GM23338 (cell line): ENCODE measurements at regions not wholly inside any gene's neighbourhood (a gene's known extent, or its start where the extent isn't known, plus 50 kb on each side); places are given as distances from the start of the nearest gene placed in this dataset.

ENCODE experiments used
- ATAC-seq: fragments of 200-7000 bp; cut with Tn5 transposase; 3 replicates; pipeline ENCODE4 v1.9.1; 2020
- DNase-seq: peaks from one replicate; pipeline ENCODE4 v3.0.0-alpha.2; 2015; ENCODE audit warnings: low spot score
- H2AFZ ChIP-seq: fragments of 200-600 bp; sonication (generic); 2 replicates; pipeline ENCODE4 v1.8.0; 2016; ENCODE audit warnings: antibody characterized with exemption, mild to moderate bottlenecking, moderate library complexity
- H3F3A ChIP-seq: fragments of 200-600 bp; sonication (generic); replicated peaks from 2 replicates; pipeline ENCODE4 v1.8.0; 2017; ENCODE audit warnings: antibody characterized with exemption, mixed run types, low read depth
- H3K27ac ChIP-seq: fragments of 200-600 bp; sonication (generic); 2 replicates; pipeline ENCODE4 v1.6.1; 2016; ENCODE audit warnings: low read depth
- H3K27me3 ChIP-seq: fragments of 200-600 bp; sonication (generic); 2 replicates; pipeline ENCODE4 v1.8.0; 2016; ENCODE audit warnings: mild to moderate bottlenecking, mixed run types, moderate library complexity; ENCODE audit not compliant: insufficient read depth
- H3K36me3 ChIP-seq: fragments of 200-600 bp; sonication (generic); 2 replicates; pipeline ENCODE4 v1.8.0; 2016; ENCODE audit warnings: mild to moderate bottlenecking; ENCODE audit not compliant: insufficient read depth
- H3K4me1 ChIP-seq: fragments of 200-600 bp; sonication (generic); 2 replicates; pipeline ENCODE4 v1.8.0; 2016; ENCODE audit warnings: mild to moderate bottlenecking, moderate library complexity; ENCODE audit not compliant: insufficient read depth
- H3K4me2 ChIP-seq: fragments of 200-600 bp; sonication (generic); 2 replicates; pipeline ENCODE4 v1.7.1; 2017; ENCODE audit warnings: mixed run types
- H3K4me3 ChIP-seq: fragments of 200-600 bp; sonication (generic); 2 replicates; pipeline ENCODE4 v1.6.1; 2016; ENCODE audit warnings: mixed run types
- H3K79me2 ChIP-seq: fragments of 200-600 bp; sonication (generic); replicated peaks from 2 replicates; pipeline ENCODE4 v1.8.0; 2017; ENCODE audit warnings: mild to moderate bottlenecking; ENCODE audit not compliant: insufficient read depth
- H3K9me2 ChIP-seq: fragments of 200-600 bp; sonication (generic); 2 replicates; pipeline ENCODE4 v1.8.0; 2017; ENCODE audit not compliant: insufficient read depth
- H4K20me1 ChIP-seq: fragments of 200-600 bp; sonication (generic); replicated peaks from 2 replicates; pipeline ENCODE4 v1.8.0; 2017; ENCODE audit warnings: mild to moderate bottlenecking; ENCODE audit not compliant: insufficient read depth
- H3K27ac Mint-ChIP-seq: 2 replicates; pipeline ENCODE4 v1.8.0; 2020; ENCODE audit warnings: inconsistent platforms, mild to moderate bottlenecking, moderate library complexity, mixed read lengths
- H3K27me3 Mint-ChIP-seq: 3 replicates; pipeline ENCODE4 v1.8.0; 2022; ENCODE audit warnings: low read depth, mild to moderate bottlenecking, moderate library complexity, mixed read lengths, inconsistent platforms; ENCODE audit not compliant: insufficient read depth, poor library complexity
- H3K36me3 Mint-ChIP-seq: 3 replicates; pipeline ENCODE4 v1.8.0; 2021; ENCODE audit warnings: low read depth, mild to moderate bottlenecking, inconsistent platforms, moderate library complexity, mixed read lengths
- H3K4me1 Mint-ChIP-seq: 3 replicates; pipeline ENCODE4 v1.8.0; 2020; ENCODE audit warnings: mild to moderate bottlenecking, inconsistent platforms, mixed read lengths
- H3K4me3 Mint-ChIP-seq: 3 replicates; pipeline ENCODE4 v1.8.0; 2021; ENCODE audit warnings: moderate library complexity, mild to moderate bottlenecking, inconsistent platforms, mixed read lengths
- H3K9me3 Mint-ChIP-seq: 3 replicates; pipeline ENCODE4 v1.8.0; 2020; ENCODE audit warnings: moderate library complexity, mild to moderate bottlenecking, inconsistent platforms, mixed read lengths
- CREB1 ChIP-seq: fragments of 250-450 bp; sonication (Bioruptor Pico); IDR thresholded peaks from 2 replicates; pipeline ENCODE4 v1.5.0; 2020; ENCODE audit warnings: low read depth, mild to moderate bottlenecking, moderate library complexity
- EZH2 ChIP-seq: fragments of 200-600 bp; sonication (generic); IDR thresholded peaks from one replicate; pipeline ENCODE4 v1.8.0; 2017; ENCODE audit warnings: antibody characterized with exemption, mild to moderate bottlenecking, low read depth; ENCODE audit not compliant: unreplicated experiment
- EZH2phosphoT487 ChIP-seq: fragments of 200-600 bp; sonication (generic); IDR thresholded peaks from one replicate; pipeline ENCODE4 v1.8.1; 2018; ENCODE audit warnings: antibody characterized with exemption; ENCODE audit not compliant: unreplicated experiment
- JUNB ChIP-seq: IDR thresholded peaks from one replicate; pipeline ENCODE4 v1.6.1; 2016; ENCODE audit warnings: antibody characterized with exemption; ENCODE audit not compliant: unreplicated experiment
- NANOG ChIP-seq: IDR thresholded peaks from 2 replicates; pipeline ENCODE4 v1.6.1; 2016; ENCODE audit warnings: antibody characterized with exemption, borderline replicate concordance
- POLR2AphosphoS5 ChIP-seq: IDR thresholded peaks from 2 replicates; pipeline ENCODE4 v1.6.1; 2016; ENCODE audit warnings: antibody characterized with exemption, low read depth
- STAT1 ChIP-seq: IDR thresholded peaks from one replicate; pipeline ENCODE4 v1.6.1; 2016; ENCODE audit warnings: antibody characterized with exemption; ENCODE audit not compliant: unreplicated experiment
- ZNF114 ChIP-seq: fragments of 250-450 bp; sonication (Bioruptor Pico); IDR thresholded peaks from 2 replicates; pipeline ENCODE4 v1.5.0; 2020; ENCODE audit warnings: mild to moderate bottlenecking, moderate library complexity
- ZNF331 ChIP-seq: fragments of 250-450 bp; sonication (Bioruptor Pico); IDR thresholded peaks from 2 replicates; pipeline ENCODE4 v1.5.0; 2020; ENCODE audit warnings: low read depth, mild to moderate bottlenecking, moderate library complexity
- TF ChIP-seq, protein P1 (sequence below): fragments of 250-450 bp; sonication (Bioruptor Pico); IDR thresholded peaks from 2 replicates; pipeline ENCODE4 v1.5.0; 2020; ENCODE audit warnings: mild to moderate bottlenecking, moderate library complexity
- TF ChIP-seq, protein P2 (sequence below), 2 experiments: fragments of 200-600 bp in 1 of 2; sonication (generic) in 1 of 2; conservative IDR thresholded peaks; 2 replicates each; pipeline versions ENCODE4 v1.5.1 to v1.6.1; 2016 to 2017; ENCODE audit warnings: antibody characterized with exemption in 2 of 2, low read depth in 2 of 2, mild to moderate bottlenecking in 2 of 2, moderate library complexity in 1 of 2
- TF ChIP-seq, protein P3 (sequence below): IDR thresholded peaks from one replicate; pipeline ENCODE4 v1.6.1; 2018; ENCODE audit warnings: antibody characterized with exemption; ENCODE audit not compliant: unreplicated experiment

DNA sequence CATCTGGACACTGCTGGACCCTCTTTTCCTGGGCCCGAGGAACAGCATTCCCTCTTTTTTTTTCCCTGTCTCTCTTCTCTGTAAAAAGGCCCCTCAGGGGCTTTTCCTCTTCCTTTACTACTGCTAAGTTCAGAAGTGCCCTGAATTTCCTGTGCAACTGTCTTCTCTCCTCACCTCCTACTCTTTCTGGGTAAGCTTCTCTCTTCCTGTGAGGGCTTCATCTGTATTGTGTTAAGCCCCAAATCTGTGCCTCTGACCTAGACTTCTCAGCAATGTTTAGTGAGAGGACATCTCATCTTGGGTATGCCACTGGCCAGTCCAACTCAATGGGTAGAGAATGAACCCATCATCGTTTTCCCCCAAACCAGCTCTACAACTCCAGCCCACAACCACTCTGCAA, 174.2 kb downstream of the PTEN start (continued):
- TF ChIP-seq, protein P1, sequence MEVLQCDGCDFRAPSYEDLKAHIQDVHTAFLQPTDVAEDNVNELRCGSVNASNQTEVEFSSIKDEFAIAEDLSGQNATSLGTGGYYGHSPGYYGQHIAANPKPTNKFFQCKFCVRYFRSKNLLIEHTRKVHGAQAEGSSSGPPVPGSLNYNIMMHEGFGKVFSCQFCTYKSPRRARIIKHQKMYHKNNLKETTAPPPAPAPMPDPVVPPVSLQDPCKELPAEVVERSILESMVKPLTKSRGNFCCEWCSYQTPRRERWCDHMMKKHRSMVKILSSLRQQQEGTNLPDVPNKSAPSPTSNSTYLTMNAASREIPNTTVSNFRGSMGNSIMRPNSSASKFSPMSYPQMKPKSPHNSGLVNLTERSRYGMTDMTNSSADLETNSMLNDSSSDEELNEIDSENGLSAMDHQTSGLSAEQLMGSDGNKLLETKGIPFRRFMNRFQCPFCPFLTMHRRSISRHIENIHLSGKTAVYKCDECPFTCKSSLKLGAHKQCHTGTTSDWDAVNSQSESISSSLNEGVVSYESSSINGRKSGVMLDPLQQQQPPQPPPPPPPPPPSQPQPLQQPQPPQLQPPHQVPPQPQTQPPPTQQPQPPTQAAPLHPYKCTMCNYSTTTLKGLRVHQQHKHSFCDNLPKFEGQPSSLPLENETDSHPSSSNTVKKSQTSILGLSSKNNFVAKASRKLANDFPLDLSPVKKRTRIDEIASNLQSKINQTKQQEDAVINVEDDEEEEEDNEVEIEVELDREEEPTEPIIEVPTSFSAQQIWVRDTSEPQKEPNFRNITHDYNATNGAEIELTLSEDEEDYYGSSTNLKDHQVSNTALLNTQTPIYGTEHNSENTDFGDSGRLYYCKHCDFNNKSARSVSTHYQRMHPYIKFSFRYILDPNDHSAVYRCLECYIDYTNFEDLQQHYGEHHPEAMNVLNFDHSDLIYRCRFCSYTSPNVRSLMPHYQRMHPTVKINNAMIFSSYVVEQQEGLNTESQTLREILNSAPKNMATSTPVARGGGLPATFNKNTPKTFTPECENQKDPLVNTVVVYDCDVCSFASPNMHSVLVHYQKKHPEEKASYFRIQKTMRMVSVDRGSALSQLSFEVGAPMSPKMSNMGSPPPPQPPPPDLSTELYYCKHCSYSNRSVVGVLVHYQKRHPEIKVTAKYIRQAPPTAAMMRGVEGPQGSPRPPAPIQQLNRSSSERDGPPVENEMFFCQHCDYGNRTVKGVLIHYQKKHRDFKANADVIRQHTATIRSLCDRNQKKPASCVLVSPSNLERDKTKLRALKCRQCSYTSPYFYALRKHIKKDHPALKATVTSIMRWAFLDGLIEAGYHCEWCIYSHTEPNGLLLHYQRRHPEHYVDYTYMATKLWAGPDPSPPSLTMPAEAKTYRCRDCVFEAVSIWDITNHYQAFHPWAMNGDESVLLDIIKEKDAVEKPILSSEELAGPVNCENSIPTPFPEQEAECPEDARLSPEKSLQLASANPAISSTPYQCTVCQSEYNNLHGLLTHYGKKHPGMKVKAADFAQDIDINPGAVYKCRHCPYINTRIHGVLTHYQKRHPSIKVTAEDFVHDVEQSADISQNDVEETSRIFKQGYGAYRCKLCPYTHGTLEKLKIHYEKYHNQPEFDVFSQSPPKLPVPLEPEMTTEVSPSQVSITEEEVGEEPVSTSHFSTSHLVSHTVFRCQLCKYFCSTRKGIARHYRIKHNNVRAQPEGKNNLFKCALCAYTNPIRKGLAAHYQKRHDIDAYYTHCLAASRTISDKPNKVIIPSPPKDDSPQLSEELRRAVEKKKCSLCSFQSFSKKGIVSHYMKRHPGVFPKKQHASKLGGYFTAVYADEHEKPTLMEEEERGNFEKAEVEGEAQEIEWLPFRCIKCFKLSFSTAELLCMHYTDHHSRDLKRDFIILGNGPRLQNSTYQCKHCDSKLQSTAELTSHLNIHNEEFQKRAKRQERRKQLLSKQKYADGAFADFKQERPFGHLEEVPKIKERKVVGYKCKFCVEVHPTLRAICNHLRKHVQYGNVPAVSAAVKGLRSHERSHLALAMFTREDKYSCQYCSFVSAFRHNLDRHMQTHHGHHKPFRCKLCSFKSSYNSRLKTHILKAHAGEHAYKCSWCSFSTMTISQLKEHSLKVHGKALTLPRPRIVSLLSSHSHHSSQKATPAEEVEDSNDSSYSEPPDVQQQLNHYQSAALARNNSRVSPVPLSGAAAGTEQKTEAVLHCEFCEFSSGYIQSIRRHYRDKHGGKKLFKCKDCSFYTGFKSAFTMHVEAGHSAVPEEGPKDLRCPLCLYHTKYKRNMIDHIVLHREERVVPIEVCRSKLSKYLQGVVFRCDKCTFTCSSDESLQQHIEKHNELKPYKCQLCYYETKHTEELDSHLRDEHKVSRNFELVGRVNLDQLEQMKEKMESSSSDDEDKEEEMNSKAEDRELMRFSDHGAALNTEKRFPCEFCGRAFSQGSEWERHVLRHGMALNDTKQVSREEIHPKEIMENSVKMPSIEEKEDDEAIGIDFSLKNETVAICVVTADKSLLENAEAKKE (CRISPR knock-in tag), result no peak
- TF ChIP-seq POLR2AphosphoS5 (no peak), JUNB (no peak), EZH2 (no peak), STAT1 (no peak), ZNF331 (no peak), ZNF114 (CRISPR knock-in tag) (no peak)
- TF ChIP-seq, protein P2, sequence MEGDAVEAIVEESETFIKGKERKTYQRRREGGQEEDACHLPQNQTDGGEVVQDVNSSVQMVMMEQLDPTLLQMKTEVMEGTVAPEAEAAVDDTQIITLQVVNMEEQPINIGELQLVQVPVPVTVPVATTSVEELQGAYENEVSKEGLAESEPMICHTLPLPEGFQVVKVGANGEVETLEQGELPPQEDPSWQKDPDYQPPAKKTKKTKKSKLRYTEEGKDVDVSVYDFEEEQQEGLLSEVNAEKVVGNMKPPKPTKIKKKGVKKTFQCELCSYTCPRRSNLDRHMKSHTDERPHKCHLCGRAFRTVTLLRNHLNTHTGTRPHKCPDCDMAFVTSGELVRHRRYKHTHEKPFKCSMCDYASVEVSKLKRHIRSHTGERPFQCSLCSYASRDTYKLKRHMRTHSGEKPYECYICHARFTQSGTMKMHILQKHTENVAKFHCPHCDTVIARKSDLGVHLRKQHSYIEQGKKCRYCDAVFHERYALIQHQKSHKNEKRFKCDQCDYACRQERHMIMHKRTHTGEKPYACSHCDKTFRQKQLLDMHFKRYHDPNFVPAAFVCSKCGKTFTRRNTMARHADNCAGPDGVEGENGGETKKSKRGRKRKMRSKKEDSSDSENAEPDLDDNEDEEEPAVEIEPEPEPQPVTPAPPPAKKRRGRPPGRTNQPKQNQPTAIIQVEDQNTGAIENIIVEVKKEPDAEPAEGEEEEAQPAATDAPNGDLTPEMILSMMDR (conservative IDR thresholded peaks at IDR 0.05; ENCODE audit: low read depth in 2 of 2), result no peak

DNA sequence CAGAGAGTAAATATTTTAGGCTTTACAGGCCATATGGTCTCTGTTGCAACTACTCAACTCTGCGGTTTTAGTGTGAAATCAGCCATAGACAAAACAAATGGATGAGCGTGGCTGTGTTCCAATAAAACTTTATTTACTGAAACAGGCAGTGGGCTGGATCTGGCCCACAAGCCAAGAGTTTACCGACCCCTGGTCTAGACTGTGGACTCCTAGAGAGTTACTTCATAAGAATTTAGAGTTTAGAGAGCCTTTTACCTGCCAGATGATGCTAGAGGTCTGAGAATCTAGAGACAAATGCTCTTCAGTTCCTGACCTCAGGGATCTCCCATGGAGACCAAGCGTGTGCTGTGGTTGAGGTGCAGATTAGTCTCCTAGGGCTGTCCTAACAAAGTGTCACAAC, 174.8 kb downstream of the PTEN start:
- no peaks in the 10 kb centered on the region for H4K20me1 ChIP-seq
- H3K27me3 ChIP-seq, result no peaks in the 10 kb centered on the region
- H3K4me3 Mint-ChIP-seq, result no peak overlapping the region
- H3K27ac ChIP-seq, result no peak overlapping the region
- no peaks in the 10 kb centered on the region for H3K36me3 ChIP-seq
- H3K36me3 Mint-ChIP-seq, result no peaks in the 10 kb centered on the region
- no peak overlapping the region for H3K4me2 ChIP-seq
- H3F3A ChIP-seq, result no peaks in the 10 kb centered on the region
- no peaks in the 10 kb centered on the region for H3K9me3 Mint-ChIP-seq
- H3K79me2 ChIP-seq, result no peaks in the 10 kb centered on the region
- ATAC-seq, result no peak
- peaks cover 6% of the 10 kb centered on the region; the same call in 2 of the 3 replicates for H3K4me1 Mint-ChIP-seq
- no peak for DNase-seq
- peaks cover 7% of the 10 kb centered on the region; the same call in 1 of the 2 replicates for H3K9me2 ChIP-seq
- no peak overlapping the region for H3K4me3 ChIP-seq
- no peak for TF ChIP-seq EZH2phosphoT487
- TF ChIP-seq NANOG, result no peak
- TF ChIP-seq, protein P3, sequence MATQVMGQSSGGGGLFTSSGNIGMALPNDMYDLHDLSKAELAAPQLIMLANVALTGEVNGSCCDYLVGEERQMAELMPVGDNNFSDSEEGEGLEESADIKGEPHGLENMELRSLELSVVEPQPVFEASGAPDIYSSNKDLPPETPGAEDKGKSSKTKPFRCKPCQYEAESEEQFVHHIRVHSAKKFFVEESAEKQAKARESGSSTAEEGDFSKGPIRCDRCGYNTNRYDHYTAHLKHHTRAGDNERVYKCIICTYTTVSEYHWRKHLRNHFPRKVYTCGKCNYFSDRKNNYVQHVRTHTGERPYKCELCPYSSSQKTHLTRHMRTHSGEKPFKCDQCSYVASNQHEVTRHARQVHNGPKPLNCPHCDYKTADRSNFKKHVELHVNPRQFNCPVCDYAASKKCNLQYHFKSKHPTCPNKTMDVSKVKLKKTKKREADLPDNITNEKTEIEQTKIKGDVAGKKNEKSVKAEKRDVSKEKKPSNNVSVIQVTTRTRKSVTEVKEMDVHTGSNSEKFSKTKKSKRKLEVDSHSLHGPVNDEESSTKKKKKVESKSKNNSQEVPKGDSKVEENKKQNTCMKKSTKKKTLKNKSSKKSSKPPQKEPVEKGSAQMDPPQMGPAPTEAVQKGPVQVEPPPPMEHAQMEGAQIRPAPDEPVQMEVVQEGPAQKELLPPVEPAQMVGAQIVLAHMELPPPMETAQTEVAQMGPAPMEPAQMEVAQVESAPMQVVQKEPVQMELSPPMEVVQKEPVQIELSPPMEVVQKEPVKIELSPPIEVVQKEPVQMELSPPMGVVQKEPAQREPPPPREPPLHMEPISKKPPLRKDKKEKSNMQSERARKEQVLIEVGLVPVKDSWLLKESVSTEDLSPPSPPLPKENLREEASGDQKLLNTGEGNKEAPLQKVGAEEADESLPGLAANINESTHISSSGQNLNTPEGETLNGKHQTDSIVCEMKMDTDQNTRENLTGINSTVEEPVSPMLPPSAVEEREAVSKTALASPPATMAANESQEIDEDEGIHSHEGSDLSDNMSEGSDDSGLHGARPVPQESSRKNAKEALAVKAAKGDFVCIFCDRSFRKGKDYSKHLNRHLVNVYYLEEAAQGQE, result no peak
- TF ChIP-seq CREB1 (CRISPR knock-in tag), result no peak
- no peak overlapping the region for H3K27ac Mint-ChIP-seq
- H3K4me1 ChIP-seq, result no peaks in the 10 kb centered on the region
- H2AFZ ChIP-seq, result no peak overlapping the region
- H3K27me3 Mint-ChIP-seq, result peaks cover 4% of the 10 kb centered on the region
